WTC11 (cell line): ENCODE measurements at regions not wholly inside any gene's neighbourhood (a gene's known extent, or its start where the extent isn't known, plus 50 kb on each side); places are given as distances from the start of the nearest gene placed in this dataset.

Experiments used
- ATAC-seq: fragments of 200-7000 bp; cut with Tn5 transposase; 2 replicates; pipeline ENCODE4 v1.10.0; 2021; ENCODE audit warnings: mild to moderate bottlenecking, moderate library complexity
- CTCF ChIA-PET: fragments of 300-600 bp; sonication (Branson Sonifier 250); formaldehyde crosslinking; loops from one replicate; lab custom pipeline; 2021; ENCODE audit warnings: antibody characterized with exemption; lab: Charles Lee
- POLR2A ChIA-PET: fragments of 350-600 bp; sonication (Branson Sonifier 250); formaldehyde crosslinking; loops from one replicate; lab custom pipeline; 2021; ENCODE audit warnings: antibody characterized with exemption; lab: Charles Lee
- DNase-seq: peaks from one replicate; pipeline ENCODE4 v3.0.0; 2021; ENCODE audit warnings: low spot score
- H3K27ac Mint-ChIP-seq: 2 replicates; pipeline ENCODE4 v1.8.0; 2021; ENCODE audit warnings: mixed read lengths
- H3K27me3 Mint-ChIP-seq: 2 replicates; pipeline ENCODE4 v1.8.0; 2021; ENCODE audit warnings: low read depth, mild to moderate bottlenecking, moderate library complexity, mixed read lengths
- H3K36me3 Mint-ChIP-seq: 2 replicates; pipeline ENCODE4 v1.8.0; 2021; ENCODE audit warnings: mixed read lengths
- H3K4me1 Mint-ChIP-seq: 2 replicates; pipeline ENCODE4 v1.8.0; 2022; ENCODE audit warnings: mixed read lengths
- H3K4me3 Mint-ChIP-seq: 2 replicates; pipeline ENCODE4 v1.8.0; 2021; ENCODE audit warnings: mild to moderate bottlenecking, moderate library complexity, mixed read lengths
- H3K9me3 Mint-ChIP-seq: 2 replicates; pipeline ENCODE4 v1.8.0; 2021; ENCODE audit warnings: mixed read lengths
- ATF1 ChIP-seq: sonication (generic); formaldehyde crosslinking; IDR thresholded peaks from 2 replicates; pipeline ENCODE4 v1.8.1; 2023; ENCODE audit warnings: mild to moderate bottlenecking, moderate library complexity, missing genetic modification reagents
- CBFB ChIP-seq: sonication (generic); formaldehyde crosslinking; IDR thresholded peaks from 2 replicates; pipeline ENCODE4 v1.8.1; 2022; ENCODE audit warnings: mild to moderate bottlenecking, low read depth, missing genetic modification reagents
- CREB1 ChIP-seq: sonication (generic); formaldehyde crosslinking; IDR thresholded peaks from 2 replicates; pipeline ENCODE4 v1.8.0; 2023; ENCODE audit warnings: mild to moderate bottlenecking, missing genetic modification reagents
- ESRRA ChIP-seq: sonication (generic); formaldehyde crosslinking; IDR thresholded peaks from 2 replicates; pipeline ENCODE4 v1.8.1; 2022; ENCODE audit warnings: mild to moderate bottlenecking, missing genetic modification reagents, borderline replicate concordance
- GABPB1 ChIP-seq: sonication (generic); formaldehyde crosslinking; IDR thresholded peaks from 2 replicates; pipeline ENCODE4 v1.8.1; 2023; ENCODE audit warnings: mild to moderate bottlenecking, missing genetic modification reagents
- GRHL2 ChIP-seq: fragments of 250-450 bp; sonication (Bioruptor Pico); IDR thresholded peaks from 2 replicates; pipeline ENCODE4 v1.8.0; 2022; ENCODE audit warnings: mild to moderate bottlenecking, moderate library complexity; ENCODE audit not compliant: insufficient replicate concordance, severe bottlenecking
- IRF2 ChIP-seq: sonication (generic); formaldehyde crosslinking; IDR thresholded peaks from 2 replicates; pipeline ENCODE4 v1.8.0; 2022; ENCODE audit warnings: low read depth, missing genetic modification reagents, borderline replicate concordance
- JUN ChIP-seq: sonication (generic); formaldehyde crosslinking; IDR thresholded peaks from 2 replicates; pipeline ENCODE4 v1.8.0; 2023; ENCODE audit warnings: mild to moderate bottlenecking, missing genetic modification reagents
- KAT7 ChIP-seq: sonication (generic); formaldehyde crosslinking; IDR thresholded peaks from 2 replicates; pipeline ENCODE4 v1.8.1; 2023; ENCODE audit warnings: missing genetic modification reagents, mild to moderate bottlenecking, borderline replicate concordance
- MYBL2 ChIP-seq: sonication (generic); formaldehyde crosslinking; IDR thresholded peaks from 2 replicates; pipeline ENCODE4 v1.8.1; 2023; ENCODE audit warnings: mild to moderate bottlenecking, moderate library complexity, missing genetic modification reagents
- NR2C2 ChIP-seq: sonication (generic); formaldehyde crosslinking; IDR thresholded peaks from 2 replicates; pipeline ENCODE4 v1.8.0; 2022; ENCODE audit warnings: mild to moderate bottlenecking, missing genetic modification reagents
- OVOL2 ChIP-seq: fragments of 250-450 bp; sonication (Bioruptor Pico); IDR thresholded peaks from 2 replicates; pipeline ENCODE4 v1.9.0; 2021; ENCODE audit warnings: mild to moderate bottlenecking, borderline replicate concordance
- SMAD4 ChIP-seq: sonication (generic); formaldehyde crosslinking; IDR thresholded peaks from 2 replicates; pipeline ENCODE4 v1.8.0; 2022; ENCODE audit warnings: mild to moderate bottlenecking, missing genetic modification reagents
- TCF7 ChIP-seq: sonication (generic); formaldehyde crosslinking; IDR thresholded peaks from 2 replicates; pipeline ENCODE4 v1.8.0; 2022; ENCODE audit warnings: mild to moderate bottlenecking, low read depth, missing genetic modification reagents, moderate library complexity
- ZNF121 ChIP-seq: sonication (generic); formaldehyde crosslinking; IDR thresholded peaks from 2 replicates; pipeline ENCODE4 v1.8.0; 2023; ENCODE audit warnings: missing genetic modification reagents
- ZNF396 ChIP-seq: fragments of 250-450 bp; sonication (Bioruptor Pico); IDR thresholded peaks from 2 replicates; pipeline ENCODE4 v1.8.0; 2021; ENCODE audit warnings: mild to moderate bottlenecking, moderate library complexity, borderline replicate concordance
- ZNF416 ChIP-seq: fragments of 250-450 bp; sonication (Bioruptor Pico); IDR thresholded peaks from 2 replicates; pipeline ENCODE4 v1.9.0; 2021; ENCODE audit warnings: mild to moderate bottlenecking, inconsistent platforms
- ZNF423 ChIP-seq: fragments of 250-450 bp; sonication (Bioruptor Pico); IDR thresholded peaks from 2 replicates; pipeline ENCODE4 v2.1.2; 2022; ENCODE audit warnings: mild to moderate bottlenecking, moderate library complexity
- TF ChIP-seq, protein P1 (sequence below): fragments of 250-450 bp; sonication (Bioruptor Pico); IDR thresholded peaks from 2 replicates; pipeline ENCODE4 v1.9.0; 2021; ENCODE audit warnings: mild to moderate bottlenecking
- TF ChIP-seq, protein P2 (sequence below): fragments of 250-450 bp; sonication (Bioruptor Pico); IDR thresholded peaks from 2 replicates; pipeline ENCODE4 v2.1.2; 2022; ENCODE audit warnings: mild to moderate bottlenecking, moderate library complexity
- TF ChIP-seq, protein P3 (sequence below): sonication (generic); formaldehyde crosslinking; IDR thresholded peaks from 2 replicates; pipeline ENCODE4 v1.8.0; 2023; ENCODE audit warnings: missing genetic modification reagents
- TF ChIP-seq, protein P4 (sequence below): sonication (generic); formaldehyde crosslinking; IDR thresholded peaks from 2 replicates; pipeline ENCODE4 v1.8.0; 2022; ENCODE audit warnings: mild to moderate bottlenecking, missing genetic modification reagents
- TF ChIP-seq, protein P5 (sequence below): sonication (generic); formaldehyde crosslinking; IDR thresholded peaks from 2 replicates; pipeline ENCODE4 v1.8.1; 2023; ENCODE audit warnings: mild to moderate bottlenecking, missing genetic modification reagents
- TF ChIP-seq, protein P6 (sequence below): sonication (generic); formaldehyde crosslinking; IDR thresholded peaks from 2 replicates; pipeline ENCODE4 v1.8.0; 2022; ENCODE audit warnings: mild to moderate bottlenecking, missing genetic modification reagents

DNA sequence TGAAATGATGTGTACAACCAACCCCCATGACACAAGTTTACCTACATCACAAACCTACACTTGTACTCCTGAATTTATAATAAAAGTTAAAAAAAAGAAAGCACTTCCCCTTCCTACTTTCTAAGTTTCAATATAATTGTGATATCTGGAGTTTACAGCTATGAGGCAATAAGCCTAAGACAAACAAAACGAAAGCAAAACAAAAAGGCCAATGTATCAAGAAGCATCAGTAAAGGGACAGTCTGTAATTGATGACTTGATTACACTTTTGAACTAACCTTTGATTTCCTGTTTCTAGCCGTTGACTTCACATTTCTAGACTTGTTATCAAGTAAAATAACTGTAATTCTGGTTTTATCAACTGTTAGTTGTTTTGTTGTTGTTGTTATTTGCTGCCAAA is 187.5 kb upstream of the CNTN3 start:
- H3K27me3 Mint-ChIP-seq: no peaks in the 10 kb centered on the region; the same call in 1 of the 2 replicates
- TF ChIP-seq GABPB1 (CRISPR knock-in tag) (no peak), ZNF396 (no peak), TCF7 (CRISPR knock-in tag) (no peak), GRHL2 (CRISPR knock-in tag) (no peak), ZNF121 (CRISPR knock-in tag) (no peak), JUN (no peak)
- TF ChIP-seq, all 79 proteins: peak for 0
- no peaks in the 10 kb centered on the region for H3K36me3 Mint-ChIP-seq
- no peak overlapping the region for H3K4me3 Mint-ChIP-seq
- no peak overlapping the region for H3K27ac Mint-ChIP-seq
- CTCF ChIA-PET: no interaction called here
- H3K4me1 Mint-ChIP-seq: no peaks in the 10 kb centered on the region
- POLR2A ChIA-PET: no interaction called here
- DNase-seq (no peak), ATAC-seq (no peak)
- H3K9me3 Mint-ChIP-seq: peaks cover 36% of the 10 kb centered on the region

DNA sequence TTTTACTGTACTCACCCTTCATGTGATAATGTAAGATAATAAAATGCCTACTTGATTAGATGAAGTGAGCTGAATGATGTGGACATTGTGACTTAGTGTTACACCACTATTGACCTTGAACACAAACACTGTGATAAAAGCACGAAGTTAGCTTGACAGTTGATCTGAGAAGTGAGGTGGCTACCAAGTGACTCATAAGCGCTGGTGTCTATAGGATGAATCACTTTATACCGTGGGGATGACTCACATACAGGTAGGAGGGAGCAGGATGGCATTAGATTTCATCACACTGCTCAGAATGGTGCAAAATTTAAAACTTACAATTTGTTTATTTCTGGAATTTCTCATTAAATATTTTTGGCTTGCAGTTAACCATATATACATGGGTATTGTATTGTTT is 174.7 kb upstream of the CNTN3 start:
- H3K9me3 Mint-ChIP-seq: peaks cover 11% of the 10 kb centered on the region
- no peak overlapping the region for H3K4me3 Mint-ChIP-seq
- no peak for DNase-seq
- 0 out of 2 replicates have a peak, but pooled peaks cover 3% of the 10 kb centered on the region for H3K4me1 Mint-ChIP-seq
- ATAC-seq: no peak
- no peak overlapping the region for H3K27ac Mint-ChIP-seq
- no peaks in the 10 kb centered on the region for H3K27me3 Mint-ChIP-seq
- peaks cover 8% of the 10 kb centered on the region; the same call in 1 of the 2 replicates for H3K36me3 Mint-ChIP-seq
- no peak for TF ChIP-seq CBFB (CRISPR knock-in tag)
- no peak for TF ChIP-seq ATF1
- POLR2A ChIA-PET: no interaction called here
- CTCF ChIA-PET: no interaction called here

DNA sequence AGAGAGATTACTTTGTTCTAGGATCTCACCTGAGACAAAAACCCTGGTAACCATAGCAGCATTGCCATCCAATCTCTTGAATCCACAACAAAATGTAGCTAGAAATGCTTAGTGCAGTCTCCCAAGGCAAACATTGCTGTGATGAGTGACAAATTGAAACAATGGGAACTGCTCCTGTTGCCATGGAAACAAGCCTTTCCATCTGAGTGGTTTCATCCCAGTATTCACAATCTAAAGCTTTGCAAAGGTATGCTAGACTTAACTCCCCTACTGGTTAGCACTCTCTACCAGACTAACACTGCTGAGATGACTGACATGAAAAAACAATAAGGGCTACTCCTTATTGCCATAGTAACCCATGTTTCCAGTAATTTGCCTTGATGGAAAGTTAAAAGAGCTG is 172.6 kb upstream of the CNTN3 start:
- H3K27ac Mint-ChIP-seq: no peak overlapping the region
- H3K9me3 Mint-ChIP-seq: no peaks in the 10 kb centered on the region
- no peaks in the 10 kb centered on the region for H3K27me3 Mint-ChIP-seq
- POLR2A ChIA-PET: no interaction called here
- peak; percentile 28; the same call in 1 of the 2 replicates for ATAC-seq
- TF ChIP-seq, protein P1, sequence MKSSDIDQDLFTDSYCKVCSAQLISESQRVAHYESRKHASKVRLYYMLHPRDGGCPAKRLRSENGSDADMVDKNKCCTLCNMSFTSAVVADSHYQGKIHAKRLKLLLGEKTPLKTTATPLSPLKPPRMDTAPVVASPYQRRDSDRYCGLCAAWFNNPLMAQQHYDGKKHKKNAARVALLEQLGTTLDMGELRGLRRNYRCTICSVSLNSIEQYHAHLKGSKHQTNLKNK (CRISPR knock-in tag): no peak
- TF ChIP-seq, protein P2, sequence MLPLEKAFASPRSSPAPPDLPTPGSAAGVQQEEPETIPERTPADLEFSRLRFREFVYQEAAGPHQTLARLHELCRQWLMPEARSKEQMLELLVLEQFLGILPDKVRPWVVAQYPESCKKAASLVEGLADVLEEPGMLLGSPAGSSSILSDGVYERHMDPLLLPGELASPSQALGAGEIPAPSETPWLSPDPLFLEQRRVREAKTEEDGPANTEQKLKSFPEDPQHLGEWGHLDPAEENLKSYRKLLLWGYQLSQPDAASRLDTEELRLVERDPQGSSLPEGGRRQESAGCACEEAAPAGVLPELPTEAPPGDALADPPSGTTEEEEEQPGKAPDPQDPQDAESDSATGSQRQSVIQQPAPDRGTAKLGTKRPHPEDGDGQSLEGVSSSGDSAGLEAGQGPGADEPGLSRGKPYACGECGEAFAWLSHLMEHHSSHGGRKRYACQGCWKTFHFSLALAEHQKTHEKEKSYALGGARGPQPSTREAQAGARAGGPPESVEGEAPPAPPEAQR (CRISPR knock-in tag): no peak
- TF ChIP-seq, all 79 proteins: peak for 0
- Mint-ChIP-seq H3K4me3 (no peak overlapping the region), H3K36me3 (no peaks in the 10 kb centered on the region), H3K4me1 (0 out of 2 replicates have a peak, but pooled peaks cover 3% of the 10 kb centered on the region)
- DNase-seq: no peak
- CTCF ChIA-PET: no interaction called here

DNA sequence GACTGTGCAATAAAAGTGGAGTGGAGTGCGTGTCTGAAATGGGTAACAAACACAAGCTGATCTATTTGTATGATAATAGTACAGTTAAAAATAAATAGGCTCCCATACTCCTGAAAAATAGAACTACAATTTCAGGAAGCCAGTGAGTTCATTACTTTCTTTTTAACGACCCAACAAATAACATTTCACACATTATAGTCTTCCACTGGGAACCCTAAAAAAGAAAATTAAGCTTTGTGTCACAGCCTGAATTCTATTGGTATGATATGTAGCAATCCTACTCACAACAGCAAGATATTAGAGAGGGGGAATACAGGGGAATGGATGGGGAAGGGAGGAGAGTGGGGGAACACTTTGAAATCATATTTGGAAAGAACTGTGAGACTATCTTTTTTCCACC is 156.9 kb upstream of the CNTN3 start:
- ChIA-PET POLR2A (no interaction called here), CTCF (interaction anchor here (1.0 kb wide), 1 partner anchor 125 kb away, joined by 3 read pairs; no protein-coding TSS in a partner anchor)
- DNase-seq (no peak), ATAC-seq (no peak)
- Mint-ChIP-seq H3K9me3 (no peaks in the 10 kb centered on the region), H3K27ac (no peak overlapping the region), H3K36me3 (no peaks in the 10 kb centered on the region), H3K4me1 (no peaks in the 10 kb centered on the region), H3K4me3 (no peak overlapping the region), H3K27me3 (no peaks in the 10 kb centered on the region)
- no peak for TF ChIP-seq ZNF423 (CRISPR knock-in tag)
- TF ChIP-seq ZNF416 (CRISPR knock-in tag): no peak
- TF ChIP-seq, protein P2 (CRISPR knock-in tag): no peak
- no peak for TF ChIP-seq KAT7 (CRISPR knock-in tag)
- TF ChIP-seq CREB1 (CRISPR knock-in tag): no peak
- TF ChIP-seq ESRRA (CRISPR knock-in tag): no peak
- no peak for TF ChIP-seq MYBL2 (CRISPR knock-in tag)
- TF ChIP-seq IRF2 (CRISPR knock-in tag): no peak
- TF ChIP-seq, protein P3, sequence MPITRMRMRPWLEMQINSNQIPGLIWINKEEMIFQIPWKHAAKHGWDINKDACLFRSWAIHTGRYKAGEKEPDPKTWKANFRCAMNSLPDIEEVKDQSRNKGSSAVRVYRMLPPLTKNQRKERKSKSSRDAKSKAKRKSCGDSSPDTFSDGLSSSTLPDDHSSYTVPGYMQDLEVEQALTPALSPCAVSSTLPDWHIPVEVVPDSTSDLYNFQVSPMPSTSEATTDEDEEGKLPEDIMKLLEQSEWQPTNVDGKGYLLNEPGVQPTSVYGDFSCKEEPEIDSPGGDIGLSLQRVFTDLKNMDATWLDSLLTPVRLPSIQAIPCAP (CRISPR knock-in tag): no peak
- no peak for TF ChIP-seq OVOL2 (CRISPR knock-in tag)
- TF ChIP-seq, protein P4, sequence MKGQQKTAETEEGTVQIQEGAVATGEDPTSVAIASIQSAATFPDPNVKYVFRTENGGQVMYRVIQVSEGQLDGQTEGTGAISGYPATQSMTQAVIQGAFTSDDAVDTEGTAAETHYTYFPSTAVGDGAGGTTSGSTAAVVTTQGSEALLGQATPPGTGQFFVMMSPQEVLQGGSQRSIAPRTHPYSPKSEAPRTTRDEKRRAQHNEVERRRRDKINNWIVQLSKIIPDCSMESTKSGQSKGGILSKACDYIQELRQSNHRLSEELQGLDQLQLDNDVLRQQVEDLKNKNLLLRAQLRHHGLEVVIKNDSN (CRISPR knock-in tag): no peak
- TF ChIP-seq NR2C2 (CRISPR knock-in tag): no peak
- TF ChIP-seq, protein P5, sequence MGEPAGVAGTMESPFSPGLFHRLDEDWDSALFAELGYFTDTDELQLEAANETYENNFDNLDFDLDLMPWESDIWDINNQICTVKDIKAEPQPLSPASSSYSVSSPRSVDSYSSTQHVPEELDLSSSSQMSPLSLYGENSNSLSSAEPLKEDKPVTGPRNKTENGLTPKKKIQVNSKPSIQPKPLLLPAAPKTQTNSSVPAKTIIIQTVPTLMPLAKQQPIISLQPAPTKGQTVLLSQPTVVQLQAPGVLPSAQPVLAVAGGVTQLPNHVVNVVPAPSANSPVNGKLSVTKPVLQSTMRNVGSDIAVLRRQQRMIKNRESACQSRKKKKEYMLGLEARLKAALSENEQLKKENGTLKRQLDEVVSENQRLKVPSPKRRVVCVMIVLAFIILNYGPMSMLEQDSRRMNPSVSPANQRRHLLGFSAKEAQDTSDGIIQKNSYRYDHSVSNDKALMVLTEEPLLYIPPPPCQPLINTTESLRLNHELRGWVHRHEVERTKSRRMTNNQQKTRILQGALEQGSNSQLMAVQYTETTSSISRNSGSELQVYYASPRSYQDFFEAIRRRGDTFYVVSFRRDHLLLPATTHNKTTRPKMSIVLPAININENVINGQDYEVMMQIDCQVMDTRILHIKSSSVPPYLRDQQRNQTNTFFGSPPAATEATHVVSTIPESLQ (CRISPR knock-in tag): no peak
- no peak for TF ChIP-seq SMAD4
- TF ChIP-seq, protein P6, sequence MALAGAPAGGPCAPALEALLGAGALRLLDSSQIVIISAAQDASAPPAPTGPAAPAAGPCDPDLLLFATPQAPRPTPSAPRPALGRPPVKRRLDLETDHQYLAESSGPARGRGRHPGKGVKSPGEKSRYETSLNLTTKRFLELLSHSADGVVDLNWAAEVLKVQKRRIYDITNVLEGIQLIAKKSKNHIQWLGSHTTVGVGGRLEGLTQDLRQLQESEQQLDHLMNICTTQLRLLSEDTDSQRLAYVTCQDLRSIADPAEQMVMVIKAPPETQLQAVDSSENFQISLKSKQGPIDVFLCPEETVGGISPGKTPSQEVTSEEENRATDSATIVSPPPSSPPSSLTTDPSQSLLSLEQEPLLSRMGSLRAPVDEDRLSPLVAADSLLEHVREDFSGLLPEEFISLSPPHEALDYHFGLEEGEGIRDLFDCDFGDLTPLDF: no peak
